Esophagus muscularis mucosa (tissue), 3 donors: ENCODE measurements at regions not wholly inside any gene's neighbourhood (a gene's known extent, or its start where the extent isn't known, plus 50 kb on each side); places are given as distances from the start of the nearest gene placed in this dataset.

ENCODE experiments used
- CTCF ChIP-seq, 3 experiments: fragments of 200-600 bp in 2 of 3; fragments of 450-650 bp in 1 of 3; sonication (generic) in 2 of 3; IDR thresholded peaks; one replicate each; pipeline ENCODE4 v1.5.1; 2017 to 2019; ENCODE audit warnings: antibody characterized with exemption in 3 of 3, mild to moderate bottlenecking in 2 of 3, moderate library complexity in 1 of 3
- POLR2AphosphoS5 ChIP-seq, 2 donors: sonication (generic); formaldehyde crosslinking; IDR thresholded peaks; one replicate each; pipeline ENCODE4 v1.6.1; 2017; ENCODE audit warnings: antibody characterized with exemption in 2 of 2

GRCh38 chr2:180677200-180677599 is 303.2 kb upstream of the UBE2E3 start:
- TF ChIP-seq POLR2AphosphoS5 (IDR thresholded peaks at IDR 0.05), result no peak
- no peak for TF ChIP-seq CTCF (IDR thresholded peaks at IDR 0.05)
